GM10266 (cell line): ENCODE measurements at regions not wholly inside any gene's neighbourhood (a gene's known extent, or its start where the extent isn't known, plus 50 kb on each side); places are given as distances from the start of the nearest gene placed in this dataset.

Experiments
- DNase-seq: peaks from one replicate; pipeline ENCODE4 v3.0.0; 2012; ENCODE audit errors: extremely low spot score
- TF ChIP-seq, protein P1 (sequence below): IDR thresholded peaks from 2 replicates; pipeline ENCODE4 v1.5.1; 2012; ENCODE audit warnings: mild to moderate bottlenecking, low read depth; ENCODE audit not compliant: control insufficient read depth, insufficient read depth; ENCODE audit errors: missing control alignments

DNA sequence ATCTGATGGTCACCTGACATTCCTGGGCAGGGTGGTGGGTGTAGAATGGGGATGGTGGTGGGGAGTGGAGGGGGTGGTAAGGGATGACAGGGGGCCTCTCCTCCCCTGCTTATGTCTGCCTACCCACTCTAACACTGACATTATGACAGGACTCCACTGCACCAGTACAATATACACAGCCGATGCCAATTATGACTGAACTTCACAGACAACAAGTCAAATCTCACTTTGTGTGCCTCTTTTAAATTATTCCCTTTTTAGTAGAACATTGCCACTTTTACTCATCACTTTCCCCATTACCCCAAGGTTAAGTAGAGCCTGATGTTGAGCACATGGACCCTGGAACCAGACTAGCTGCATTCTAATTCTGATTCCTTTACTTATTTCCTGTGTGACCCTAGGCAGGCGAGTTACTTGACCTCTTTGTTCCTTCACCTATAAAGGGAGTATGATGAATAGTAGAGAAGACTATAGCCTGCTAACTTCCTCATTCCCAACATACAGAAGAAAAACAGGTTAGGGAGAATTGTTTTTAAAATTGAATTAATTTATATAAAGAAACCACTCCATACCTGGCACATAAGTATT, 464.7 kb downstream of the DMRT2 start:
- TF ChIP-seq, protein P1, sequence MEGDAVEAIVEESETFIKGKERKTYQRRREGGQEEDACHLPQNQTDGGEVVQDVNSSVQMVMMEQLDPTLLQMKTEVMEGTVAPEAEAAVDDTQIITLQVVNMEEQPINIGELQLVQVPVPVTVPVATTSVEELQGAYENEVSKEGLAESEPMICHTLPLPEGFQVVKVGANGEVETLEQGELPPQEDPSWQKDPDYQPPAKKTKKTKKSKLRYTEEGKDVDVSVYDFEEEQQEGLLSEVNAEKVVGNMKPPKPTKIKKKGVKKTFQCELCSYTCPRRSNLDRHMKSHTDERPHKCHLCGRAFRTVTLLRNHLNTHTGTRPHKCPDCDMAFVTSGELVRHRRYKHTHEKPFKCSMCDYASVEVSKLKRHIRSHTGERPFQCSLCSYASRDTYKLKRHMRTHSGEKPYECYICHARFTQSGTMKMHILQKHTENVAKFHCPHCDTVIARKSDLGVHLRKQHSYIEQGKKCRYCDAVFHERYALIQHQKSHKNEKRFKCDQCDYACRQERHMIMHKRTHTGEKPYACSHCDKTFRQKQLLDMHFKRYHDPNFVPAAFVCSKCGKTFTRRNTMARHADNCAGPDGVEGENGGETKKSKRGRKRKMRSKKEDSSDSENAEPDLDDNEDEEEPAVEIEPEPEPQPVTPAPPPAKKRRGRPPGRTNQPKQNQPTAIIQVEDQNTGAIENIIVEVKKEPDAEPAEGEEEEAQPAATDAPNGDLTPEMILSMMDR = no peak
- DNase-seq = no peak

DNA sequence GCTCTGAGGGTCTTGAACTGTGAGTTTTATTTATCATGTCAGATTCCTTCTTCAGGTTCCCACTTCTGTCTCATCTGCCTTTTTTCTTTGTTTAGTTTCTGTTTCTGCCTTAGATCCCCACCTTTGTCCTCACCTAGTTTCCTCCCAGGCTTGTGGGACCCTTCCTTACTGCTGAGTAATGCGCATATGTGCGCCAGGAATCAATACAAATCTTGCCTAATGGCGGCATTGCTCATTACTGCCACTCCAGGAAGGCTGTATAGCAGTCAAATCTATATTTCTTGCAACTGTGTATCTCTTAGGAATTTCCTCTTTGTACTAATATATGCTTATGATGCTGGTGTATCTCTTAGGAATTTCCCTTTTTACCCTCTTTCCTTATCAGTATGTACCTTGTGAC, 465.4 kb downstream of the DMRT2 start:
- TF ChIP-seq, protein P1 = no peak
- DNase-seq = no peak

DNA sequence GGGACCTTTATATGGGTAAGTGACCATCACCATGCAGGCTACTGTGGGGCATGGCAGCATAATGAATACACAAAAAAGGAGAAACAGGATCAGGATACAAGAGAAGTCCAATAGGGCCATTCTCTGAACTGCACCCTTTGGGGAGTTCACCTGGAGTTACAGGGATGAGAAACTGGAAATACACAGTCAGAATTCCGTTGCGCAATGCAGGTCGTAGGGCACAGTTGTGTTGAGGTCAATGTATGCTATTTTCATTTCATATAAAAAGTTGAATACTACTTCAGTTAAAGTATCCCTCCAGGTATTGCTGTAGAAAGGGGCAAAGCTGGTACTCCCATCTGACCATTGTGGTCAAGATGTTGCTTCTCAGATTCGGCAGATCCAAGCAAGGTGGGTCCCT, 471.4 kb downstream of the DMRT2 start:
- TF ChIP-seq, protein P1 = no peak
- no peak for DNase-seq

DNA sequence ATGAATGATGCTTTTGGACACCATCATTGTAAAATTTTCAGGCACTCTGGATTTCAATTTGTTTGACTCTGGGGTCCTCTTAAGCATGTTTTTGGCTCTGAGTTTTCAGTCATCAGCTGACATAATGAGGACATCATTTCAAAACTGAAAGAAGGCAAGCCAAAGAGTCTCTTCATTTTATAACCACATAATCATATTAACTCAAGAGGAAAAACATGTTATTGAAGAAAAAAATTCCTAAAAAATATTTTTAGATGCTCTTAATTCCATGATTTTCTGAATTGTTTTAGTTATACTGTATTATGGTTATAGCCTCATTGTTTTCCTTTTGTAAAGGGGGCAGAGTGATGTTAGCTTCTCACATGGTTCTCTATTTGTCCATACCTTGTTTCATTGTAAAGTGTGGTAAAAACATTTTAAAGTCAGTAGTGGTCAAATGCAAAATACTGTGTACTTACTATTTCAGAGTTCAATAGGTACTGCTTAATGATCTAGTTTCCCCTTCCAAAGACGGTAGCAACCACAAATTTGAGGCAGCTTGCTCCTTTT, 472.1 kb downstream of the DMRT2 start:
- TF ChIP-seq, protein P1 = no peak
- peak; percentile 8 for DNase-seq

DNA sequence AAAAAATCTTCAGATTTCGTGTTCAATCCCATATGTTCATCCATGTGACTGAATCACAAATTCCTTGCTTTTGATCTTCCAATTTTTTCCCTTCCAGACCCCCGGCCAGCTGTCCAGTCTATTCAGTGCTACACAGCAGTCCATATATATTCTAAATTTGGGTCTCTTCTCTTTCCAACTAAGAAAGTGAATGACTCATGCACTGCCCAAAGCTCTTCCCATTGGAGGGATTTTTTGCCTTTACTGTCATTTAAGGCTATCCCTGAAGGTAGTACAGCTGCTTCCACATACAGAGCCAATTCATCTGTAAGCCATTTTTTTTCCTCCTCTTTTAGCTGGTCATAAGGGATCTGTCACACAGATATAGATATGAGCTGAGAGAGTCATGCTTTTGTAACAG, 478.3 kb downstream of the DMRT2 start:
- no peak for DNase-seq

DNA sequence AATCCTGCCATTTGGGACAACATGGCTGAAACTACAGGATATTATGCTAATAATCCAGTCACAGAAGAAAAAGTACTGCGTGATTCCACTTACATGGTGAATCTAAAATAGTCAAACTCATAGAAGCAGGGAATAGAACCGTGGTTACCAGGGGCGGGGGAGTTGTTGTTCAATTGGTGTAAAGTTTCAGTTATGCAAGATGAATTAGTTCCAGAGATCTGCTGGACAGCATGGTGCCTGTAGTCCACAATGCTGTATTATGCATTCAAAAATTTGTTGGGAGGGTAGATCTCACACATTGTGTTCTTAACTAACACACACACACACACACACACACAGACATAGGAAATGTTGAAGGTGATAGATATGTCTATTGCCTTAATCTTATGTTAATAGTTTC, 480.5 kb downstream of the DMRT2 start:
- DNase-seq = no peak
- TF ChIP-seq, protein P1 = no peak

More for the DNA sequence above, 478.3 kb downstream of the DMRT2 start:
- TF ChIP-seq, protein P1 = no peak

DNA sequence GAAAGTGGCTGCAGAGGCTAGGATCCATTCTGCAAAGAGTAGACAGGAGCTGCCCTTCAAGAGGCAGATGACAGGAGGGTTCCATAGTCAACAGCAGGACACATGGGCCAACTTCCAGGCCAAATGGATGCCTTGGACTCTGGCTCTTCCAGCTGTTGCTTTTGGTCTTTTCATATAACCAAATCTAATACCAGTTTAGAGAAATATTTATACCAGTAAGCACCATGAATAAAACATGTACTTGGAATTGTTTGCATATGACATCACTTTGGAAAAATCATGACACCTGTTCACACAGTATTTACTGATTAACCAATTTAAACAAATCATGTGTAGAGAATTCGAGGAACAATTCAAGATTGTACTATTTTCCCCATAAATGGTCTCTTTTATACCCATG, 481.3 kb downstream of the DMRT2 start:
- DNase-seq = no peak

More for the DNA sequence above, 481.3 kb downstream of the DMRT2 start:
- TF ChIP-seq, protein P1 = no peak
